HuH-7 (cell line): ENCODE measurements at regions not wholly inside any gene's neighbourhood (a gene's known extent, or its start where the extent isn't known, plus 50 kb on each side); places are given as distances from the start of the nearest gene placed in this dataset.
"Not testable (repeated sequence)": the region's sequence is repeated elsewhere in the genome, so short reads cannot be mapped to it uniquely, and the experiment has no call there.

ENCODE experiments used
- DNase-seq: peaks from one replicate; pipeline ENCODE4 v3.0.0; 2011; ENCODE audit warnings: low spot score

DNA sequence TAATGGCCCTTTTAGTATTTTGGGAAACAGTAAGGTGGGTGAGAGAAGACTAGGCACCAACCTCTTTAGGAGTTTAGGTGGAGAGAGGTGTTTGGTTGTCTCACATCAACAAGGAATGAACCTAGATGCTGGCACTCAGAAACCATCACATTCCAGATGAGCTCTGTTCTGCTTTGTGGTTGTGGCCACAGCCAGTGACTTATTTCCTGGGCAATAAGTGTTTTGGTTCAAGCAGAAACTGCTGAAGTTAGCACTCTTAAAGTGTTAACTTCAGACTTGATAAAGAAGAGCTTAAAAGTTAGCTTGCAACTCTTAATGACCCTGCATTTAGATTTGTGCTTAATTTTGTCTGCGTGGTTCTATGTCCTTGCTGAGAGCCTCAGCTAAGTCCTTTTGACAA lies 929.2 kb downstream of the SLC4A3 start:
- DNase-seq = no peak

DNA sequence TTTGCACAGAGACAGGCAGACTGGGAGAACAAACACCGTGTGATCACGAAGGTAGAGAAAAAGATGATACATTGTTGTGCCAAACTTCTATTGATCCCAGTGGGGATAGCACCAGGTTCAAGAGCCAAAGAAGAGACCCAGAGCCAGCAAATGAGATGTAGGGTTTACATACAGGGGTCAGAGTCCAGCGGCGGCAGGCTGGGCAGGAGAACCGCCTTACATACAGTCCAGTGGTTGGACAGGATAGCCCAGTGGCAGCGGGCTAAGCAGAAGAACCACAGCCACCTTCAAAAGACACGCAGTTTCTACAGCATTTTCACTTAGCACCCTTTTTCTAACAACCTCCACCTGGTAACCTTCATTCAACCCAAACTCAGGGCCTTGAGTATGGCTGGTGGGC lies 932.8 kb downstream of the SLC4A3 start:
- no peak for DNase-seq

DNA sequence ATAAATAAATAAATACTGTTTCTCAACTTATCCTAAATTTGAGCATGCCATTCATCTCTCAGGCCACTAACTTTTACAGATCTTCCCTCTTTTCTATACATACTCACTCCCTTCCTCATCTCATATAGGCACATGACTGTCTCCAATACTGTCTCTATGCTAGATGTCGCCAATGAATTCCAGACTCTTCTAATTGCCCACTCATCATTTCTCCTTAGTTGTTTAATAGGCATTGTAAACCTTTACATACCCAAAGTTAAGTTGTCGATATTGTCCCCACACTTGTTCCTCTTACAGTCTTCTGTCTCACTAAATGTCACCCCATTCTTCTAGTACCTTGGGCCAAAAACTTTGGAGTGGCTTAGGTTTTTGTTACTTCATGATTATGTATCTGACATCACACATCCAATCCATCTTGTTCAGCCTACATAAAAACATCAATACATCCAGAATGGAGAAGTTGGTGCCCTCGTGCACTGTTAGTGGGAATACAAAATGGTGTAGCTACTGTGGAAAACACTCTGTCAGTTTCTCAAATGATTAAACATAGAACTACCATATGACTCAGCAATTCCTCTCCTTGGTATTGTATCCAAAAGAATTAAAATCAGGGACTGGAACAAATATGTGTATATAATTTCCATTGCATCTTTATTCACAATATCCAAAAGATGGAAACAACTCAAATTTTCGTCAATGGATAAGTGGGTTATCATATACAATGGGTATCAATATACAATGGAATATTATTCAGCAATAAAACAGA lies 935.1 kb downstream of the SLC4A3 start:
- DNase-seq = no peak

DNA sequence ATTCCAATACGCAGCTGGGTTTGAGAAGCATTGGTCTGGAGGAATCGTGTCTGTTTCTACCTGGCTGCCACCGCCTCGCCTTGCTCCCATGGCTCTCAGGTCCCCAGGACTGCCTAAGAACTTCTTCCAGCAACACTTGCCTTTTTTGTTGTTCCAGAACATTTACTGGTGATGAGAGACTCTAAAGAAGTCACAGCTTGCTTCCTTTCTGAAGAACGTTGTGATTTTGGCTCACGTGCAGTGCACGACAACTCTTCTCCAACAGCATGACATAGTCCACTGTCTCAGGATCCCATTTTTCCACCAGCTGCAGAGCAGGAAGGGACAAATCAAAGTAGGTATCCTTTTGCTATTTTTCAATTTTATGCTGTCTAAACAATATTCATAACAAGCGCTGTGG lies 940.9 kb downstream of the SLC4A3 start:
- no peak for DNase-seq

DNA sequence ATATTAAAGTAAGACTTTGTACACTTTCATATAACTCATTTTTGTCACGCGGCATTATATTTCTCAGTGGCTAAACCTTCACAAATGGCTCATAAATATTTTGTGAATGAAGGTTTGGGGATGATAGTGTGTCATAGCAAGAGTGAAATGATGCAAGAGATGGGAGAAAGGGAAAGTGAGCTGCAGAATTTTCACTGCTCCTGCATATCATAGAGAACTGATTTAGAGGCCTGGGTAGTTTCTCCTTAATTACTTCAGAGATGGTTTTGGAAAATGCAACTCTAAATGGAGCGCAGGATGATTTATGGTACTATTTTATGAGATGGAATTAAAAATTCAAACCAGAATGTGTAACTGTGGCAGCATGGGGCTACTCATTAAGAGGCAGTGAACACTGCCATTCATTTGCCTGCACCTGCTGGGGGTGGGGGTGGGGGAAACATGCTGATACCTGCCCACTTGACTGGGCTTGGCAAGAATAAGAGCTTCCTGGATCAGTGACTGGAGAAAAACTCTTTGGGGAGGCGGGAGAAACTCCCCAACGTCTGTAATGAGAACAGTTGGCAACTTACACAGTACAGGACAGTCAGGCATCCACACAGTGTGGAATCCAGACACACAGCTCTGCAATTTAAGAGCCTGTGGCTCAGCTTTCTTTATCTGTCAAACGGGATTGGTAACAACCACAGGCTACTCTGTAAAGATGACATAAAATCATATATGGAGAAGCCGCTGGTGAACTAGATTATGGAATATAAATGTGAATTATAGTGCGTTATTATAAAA lies 941.9 kb downstream of the SLC4A3 start:
- DNase-seq = no peak

DNA sequence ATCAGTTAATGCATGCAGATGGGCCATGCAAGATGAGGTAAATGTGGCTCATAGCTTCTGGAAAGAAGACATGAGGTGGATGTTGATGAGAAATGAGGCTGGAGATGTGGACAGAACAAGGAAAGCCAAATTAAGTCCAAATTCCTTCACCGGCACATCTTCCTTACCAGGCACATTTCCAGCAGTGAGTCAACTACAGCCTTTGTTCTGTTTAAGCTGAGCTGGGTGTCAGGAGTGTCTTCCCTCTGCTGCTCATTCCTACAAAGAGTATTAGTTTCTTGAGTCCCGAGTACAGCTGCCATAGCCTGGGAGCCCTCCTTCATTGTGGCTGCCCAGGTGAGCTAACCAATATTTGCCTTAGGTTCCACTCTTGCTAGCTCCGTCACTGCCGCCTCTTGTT lies 945.0 kb downstream of the SLC4A3 start:
- no peak for DNase-seq

DNA sequence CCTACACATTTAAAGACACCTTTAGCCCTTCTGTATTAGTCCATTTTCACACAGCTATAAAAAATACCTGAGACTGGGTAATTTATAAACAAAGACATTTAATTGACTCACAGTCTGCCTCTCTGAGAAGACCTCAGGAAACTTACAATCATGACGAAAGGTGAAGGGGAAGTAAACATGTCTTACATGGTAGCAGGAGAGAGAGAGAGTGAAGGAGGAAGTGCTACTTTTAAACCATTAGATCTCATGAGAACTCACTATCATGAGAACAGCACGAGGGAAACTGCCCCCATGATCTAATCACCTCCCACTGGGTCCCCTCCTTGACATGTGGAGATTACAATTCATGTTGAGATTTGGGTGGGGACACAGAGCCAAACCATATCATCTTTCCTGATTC lies 946.6 kb downstream of the SLC4A3 start:
- DNase-seq = no peak

DNA sequence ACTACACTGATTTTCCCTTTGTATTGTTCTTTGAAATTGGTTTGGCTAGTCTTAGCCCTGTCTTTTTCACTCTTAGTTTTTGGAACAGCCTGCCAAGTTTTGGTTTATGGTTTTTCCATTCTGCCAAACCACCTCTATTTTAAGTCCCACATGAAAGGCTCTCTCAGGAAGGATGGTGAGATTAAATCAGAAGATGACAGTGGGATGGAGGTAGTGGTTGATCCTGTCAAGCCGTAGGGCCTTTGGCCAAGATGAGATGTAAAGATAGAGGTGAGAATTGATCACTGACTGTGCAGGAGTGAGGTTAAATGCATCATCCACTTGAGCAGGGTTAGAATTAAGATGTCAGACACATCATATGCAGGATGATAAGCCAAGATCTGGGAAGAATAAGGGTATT lies 948.5 kb downstream of the SLC4A3 start:
- DNase-seq = no peak

DNA sequence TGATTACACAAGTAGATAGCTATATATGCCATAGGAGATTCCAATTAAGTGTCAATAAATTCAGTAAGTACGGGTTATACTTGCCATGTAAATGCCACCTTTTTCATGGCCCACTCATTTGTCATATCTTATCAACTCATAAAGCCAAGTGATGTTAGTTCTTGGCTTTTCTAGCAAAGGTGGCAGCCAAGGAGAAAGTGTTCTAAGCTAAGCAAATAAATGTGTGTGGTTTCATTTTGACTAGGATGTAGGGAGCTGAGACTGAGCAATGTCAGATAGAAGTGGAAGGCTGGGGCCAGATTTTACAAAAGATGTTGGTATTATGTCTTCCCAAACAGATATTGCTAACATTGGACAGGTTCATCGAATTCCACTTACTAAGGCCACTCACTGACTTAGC lies 952.0 kb downstream of the SLC4A3 start:
- no peak for DNase-seq

DNA sequence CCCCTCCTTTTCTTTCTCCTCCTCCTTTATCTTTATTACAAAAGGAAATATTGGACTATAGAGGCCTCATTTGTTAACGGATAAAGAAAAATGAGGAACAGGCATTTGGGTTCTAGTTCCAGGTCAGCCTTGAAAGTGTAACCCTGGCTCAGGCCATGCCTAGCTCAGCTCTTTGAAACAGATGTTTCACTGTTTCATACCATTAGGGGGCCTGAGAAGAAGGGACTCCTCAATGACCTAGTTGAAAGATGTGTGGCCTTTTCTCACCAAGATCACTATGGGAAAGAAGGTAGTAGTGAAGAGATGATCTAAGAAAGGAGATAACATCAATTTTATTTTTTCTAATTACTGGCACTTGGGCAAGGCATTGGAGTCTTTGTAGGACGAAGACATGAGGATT lies 952.7 kb downstream of the SLC4A3 start:
- no peak for DNase-seq

DNA sequence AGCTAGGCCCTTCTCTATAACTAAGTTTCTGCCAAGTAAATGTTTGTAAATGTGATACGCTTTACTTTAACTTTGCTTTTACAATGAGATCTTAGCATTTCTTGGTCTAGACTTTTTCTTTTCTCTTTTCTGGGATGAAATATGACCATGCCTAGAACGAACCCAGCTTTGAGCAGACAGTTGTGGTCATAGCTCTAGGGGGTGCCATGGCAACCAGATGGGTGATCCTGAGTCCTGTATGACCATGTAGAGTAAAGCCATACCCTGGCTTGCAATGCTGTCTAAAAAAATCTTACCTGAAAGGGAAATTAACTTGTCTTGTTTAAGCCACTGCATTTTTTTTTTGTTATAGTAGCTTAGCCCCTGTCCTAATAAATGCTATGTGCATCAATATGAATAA lies 956.3 kb downstream of the SLC4A3 start:
- no peak for DNase-seq

DNA sequence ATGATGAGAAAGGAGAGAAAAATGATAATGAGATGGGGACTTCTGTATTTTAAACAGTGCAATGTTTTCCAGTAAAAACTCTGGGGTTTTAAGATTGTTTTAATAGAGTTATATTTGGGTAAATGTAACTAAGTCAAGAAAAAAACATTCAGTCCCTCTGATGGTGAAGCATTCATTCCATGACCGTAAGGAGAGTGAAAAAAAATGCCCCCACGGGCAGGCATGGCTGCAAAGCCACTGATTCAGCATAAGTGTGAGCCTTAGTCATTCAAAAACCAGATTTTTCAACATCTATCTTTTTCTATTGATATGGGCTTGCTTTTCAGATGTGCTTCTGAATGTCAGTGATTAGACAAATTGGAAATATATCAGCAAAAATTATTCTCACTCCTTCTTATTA lies 957.8 kb downstream of the SLC4A3 start:
- no peak for DNase-seq

DNA sequence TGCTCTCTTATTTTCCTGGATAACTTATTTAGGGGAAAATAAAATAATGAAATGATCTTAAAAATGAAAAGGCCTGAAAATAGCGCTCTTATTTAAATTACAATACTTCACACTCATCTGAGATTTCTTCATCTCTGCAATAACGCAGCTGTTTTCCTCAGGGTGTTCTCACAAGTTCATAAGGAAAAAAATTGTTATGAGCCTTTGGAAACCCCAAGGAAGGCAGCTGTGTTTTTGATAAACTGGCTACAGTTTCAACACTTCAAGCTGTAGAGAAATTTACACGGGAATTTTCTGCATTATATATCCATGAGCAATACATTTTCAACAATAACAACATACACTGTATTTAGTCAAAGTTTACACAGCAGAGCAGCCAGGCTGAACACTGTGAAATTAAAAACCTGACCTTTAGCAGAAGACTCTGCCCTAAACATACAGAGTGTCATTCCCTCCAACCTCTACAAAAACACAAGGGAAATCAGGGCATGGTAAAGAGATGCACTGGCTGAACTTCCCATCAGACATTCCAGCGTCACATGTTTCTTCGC lies 959.6 kb downstream of the SLC4A3 start:
- DNase-seq = no peak

DNA sequence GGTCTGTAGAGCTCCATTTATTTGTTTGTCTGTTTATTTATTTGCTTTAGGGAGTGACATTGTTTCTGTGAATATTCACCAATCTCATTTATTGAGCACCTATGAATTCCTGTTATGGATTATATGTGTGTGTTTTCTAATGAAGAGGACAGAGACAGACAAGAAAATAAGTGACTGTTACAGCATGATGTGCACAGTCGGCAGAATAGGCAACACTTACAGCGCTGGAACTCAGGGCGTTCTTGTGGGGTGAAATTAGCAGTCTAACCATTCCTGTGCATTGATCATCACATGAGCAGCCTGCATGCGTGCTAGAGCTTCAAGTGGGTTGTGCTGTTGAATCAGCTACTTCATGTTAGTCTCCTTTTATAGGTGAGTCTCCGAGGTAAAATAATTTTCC lies 960.7 kb downstream of the SLC4A3 start:
- no peak for DNase-seq

DNA sequence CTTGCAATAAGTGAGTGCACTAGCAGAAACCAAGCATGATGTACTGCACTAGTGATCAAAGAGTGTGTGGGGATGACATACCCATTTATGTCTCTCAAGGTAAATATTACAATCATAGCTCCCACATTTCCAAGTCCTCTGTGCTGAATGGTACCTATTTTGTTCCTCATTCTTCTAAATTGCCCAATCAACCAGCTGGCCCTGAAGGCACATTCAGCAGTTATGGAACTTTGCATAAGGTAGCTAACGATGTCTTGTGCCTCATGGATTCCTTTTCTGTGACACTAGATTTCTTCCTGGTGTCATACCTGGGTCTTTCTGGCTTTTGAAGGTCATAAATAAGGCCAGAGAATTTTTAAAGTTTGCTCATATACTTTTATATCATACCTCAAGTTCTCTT lies 963.0 kb downstream of the SLC4A3 start:
- DNase-seq = no peak

DNA sequence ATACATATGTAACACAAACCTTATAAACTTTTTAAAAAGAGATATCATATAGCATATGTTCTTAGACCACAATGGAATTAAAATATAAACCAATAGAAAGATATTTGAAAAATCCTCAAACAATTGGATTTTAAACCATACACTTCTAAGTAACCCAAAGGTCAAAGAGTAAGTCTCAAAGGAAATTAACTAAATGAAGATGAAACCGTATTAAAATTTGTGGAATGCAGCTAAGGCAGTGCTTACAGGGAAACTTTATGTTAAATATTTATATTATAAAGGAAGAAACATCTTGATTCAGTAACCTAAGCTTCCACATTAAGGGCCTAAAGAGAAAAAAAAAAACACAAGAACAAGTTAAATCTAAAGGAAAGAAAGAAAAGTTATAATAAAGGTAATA lies 966.1 kb downstream of the SLC4A3 start:
- no peak for DNase-seq

DNA sequence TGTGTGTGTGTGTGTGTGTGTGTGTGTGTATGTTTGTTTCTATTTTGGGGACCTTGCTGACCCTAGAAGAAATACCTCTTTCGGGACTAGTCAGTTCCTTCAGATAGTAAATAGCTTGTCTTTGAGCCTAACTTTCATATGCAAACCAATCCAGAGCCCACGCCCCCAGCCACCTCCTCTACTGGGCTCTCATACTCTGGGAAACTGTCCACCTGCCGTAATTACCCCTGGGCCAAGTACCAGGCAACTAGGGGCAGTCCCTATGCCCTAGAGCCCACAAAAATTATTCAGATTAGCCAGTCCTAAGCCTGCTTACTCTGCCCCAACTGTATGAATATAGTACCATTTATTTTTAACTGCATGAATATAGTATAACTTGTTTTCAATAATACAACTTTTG lies 970.4 kb downstream of the EPHA4 start:
- no peak for DNase-seq

DNA sequence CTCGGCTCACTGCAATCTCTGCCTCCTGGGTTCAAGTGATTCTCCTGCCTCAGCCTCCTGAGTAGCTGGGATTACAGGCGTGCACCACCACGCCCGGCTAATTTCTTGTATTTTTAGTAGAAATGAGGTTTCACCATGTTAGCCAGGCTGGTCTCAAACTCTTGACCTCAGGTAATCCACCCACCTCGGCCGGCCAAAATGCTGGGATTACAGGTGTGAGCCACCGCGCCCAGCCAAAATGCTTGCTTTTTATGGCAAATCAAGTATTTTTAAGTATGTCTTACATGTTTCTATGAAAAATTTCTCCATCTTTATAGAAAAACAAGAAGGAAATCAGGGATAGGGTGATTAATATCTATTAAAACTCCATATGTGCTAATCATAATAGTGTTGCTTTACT lies 959.1 kb downstream of the EPHA4 start:
- not testable (repeated sequence) for DNase-seq

DNA sequence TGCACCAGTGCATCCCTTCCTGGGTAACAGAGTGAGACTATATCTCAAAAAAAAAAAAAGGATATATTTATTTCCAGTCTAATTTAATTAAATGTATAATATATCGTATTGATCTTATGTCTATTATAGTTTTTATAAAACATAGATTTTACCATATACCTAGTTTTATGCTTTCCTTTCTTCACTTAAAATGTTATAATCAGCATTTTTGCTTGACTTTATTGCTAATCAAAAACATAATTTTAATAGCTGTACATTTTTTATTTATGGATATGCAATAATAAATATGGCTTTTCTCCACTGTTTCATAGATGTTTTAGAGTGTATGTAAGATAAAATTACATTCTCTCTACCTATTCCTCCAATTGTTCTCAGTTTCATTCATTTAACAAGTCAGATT lies 958.0 kb downstream of the EPHA4 start:
- no peak for DNase-seq

DNA sequence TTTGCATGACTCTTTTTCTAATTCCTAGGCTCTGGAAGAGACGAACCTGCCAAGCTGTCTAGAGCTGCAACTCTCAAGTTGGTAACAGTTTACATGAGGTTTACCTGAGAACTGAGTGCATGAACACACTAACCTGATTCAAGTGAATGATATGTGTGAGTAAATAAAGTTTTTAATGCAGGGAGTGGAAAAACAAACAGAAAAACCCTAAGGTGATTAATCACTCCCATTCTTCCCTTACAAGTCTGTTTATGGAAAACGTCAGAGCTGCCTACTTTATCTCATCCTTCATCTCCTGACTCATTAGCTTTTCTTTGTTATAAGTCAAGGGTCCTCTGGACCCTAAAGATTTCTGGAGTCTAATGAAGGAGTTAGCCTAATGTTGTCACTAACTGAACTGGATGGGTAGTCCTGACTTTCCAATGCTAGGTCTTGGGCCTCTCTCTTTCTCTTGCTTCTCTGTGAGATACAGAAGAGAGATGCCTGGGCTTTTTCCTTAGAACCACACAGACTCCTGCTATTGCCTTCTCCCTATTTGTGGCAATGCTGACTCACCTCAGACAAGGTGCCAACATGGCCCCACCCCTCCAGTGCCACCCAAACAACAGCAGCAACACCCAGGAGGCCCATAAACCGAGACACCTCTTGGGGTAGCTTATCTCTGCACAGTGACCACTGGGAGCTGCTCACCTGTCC lies 952.4 kb downstream of the EPHA4 start:
- no peak for DNase-seq

DNA sequence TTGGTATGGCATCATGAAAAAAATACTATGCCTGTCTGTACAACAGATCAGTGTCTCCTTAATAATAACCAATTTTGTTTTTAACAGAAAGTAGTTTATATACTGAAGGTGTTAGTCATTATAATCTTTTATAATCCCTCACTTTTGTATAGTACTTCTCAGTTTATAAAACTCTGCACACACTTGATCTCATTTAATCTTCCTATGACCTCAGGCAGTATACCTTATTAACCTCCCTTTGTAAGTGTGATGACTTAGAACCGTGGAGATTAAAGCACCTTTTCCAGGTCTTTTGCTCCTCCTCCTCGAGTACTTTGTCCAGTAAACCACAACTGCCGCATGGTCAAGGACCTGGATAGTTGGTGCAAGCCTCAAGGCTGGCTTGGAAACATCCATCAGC lies 945.5 kb downstream of the EPHA4 start:
- no peak for DNase-seq

DNA sequence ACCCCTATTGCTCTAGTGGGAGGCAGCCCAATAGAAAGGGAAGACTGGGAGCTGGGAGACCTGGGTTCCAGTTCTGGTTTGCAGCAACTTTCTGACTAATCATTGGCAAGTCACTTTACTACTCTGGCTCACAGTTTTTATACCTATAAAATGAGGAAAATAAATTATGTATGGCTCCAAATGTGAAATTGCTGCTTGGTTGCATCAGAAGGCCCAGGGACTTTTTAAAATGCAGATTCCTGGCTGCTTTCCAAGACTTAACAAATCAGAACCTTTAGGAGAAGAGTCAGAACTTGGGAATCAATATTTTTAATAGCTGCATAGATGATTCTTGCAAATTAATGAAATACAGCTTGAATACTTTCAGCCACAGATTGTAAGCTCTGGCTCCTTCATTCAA lies 943.9 kb downstream of the EPHA4 start:
- DNase-seq = no peak

DNA sequence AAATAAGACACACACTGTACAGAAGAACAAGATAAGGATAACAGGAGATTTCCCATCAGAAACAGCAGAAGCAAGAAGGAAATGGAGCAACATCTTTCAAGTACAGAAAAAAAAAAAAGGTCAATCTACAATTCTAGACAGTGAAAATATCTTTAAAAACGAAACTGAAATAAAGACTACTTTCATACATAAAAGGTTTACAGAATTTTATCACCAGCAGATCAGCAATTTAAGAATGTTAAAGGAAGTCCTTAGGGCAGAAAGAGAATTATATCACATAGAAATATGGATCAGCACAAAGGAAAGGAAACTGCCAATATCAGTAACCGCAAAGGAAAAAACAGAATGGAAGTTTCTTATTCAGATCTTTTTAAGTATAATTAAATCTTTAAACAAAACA lies 931.0 kb downstream of the EPHA4 start:
- no peak for DNase-seq
